DND-41 (cell line): ENCODE measurements at regions not wholly inside any gene's neighbourhood (a gene's known extent, or its start where the extent isn't known, plus 50 kb on each side); places are given as distances from the start of the nearest gene placed in this dataset.

Experiments used
- ATAC-seq: fragments of 200-7000 bp; cut with Tn5 transposase; 3 replicates; pipeline ENCODE4 v1.9.1; 2021; ENCODE audit warnings: low read depth; ENCODE audit not compliant: insufficient read depth
- DNase-seq: peaks from one replicate; pipeline ENCODE4 v3.0.0-alpha.2; 2020
- H2AFZ ChIP-seq: 2 replicates; pipeline ENCODE4 v1.6.0; 2012; ENCODE audit warnings: low read depth, low read length
- H3K27ac ChIP-seq: 2 replicates; pipeline ENCODE4 v1.5.1; 2012; ENCODE audit warnings: low read length, inconsistent platforms
- H3K27me3 ChIP-seq: fragments of 200-600 bp; sonication (generic); 2 replicates; pipeline ENCODE4 v1.6.0; 2012; ENCODE audit warnings: low read length, mild to moderate bottlenecking, inconsistent platforms; ENCODE audit not compliant: insufficient read depth, poor library complexity
- H3K36me3 ChIP-seq: 2 replicates; pipeline ENCODE4 v1.5.1; 2012; ENCODE audit warnings: low read length, inconsistent platforms; ENCODE audit not compliant: insufficient read depth
- H3K4me1 ChIP-seq: 2 replicates; pipeline ENCODE4 v1.5.1; 2012; ENCODE audit warnings: mild to moderate bottlenecking, low read length; ENCODE audit not compliant: insufficient read depth
- H3K4me2 ChIP-seq: 2 replicates; pipeline ENCODE4 v1.6.0; 2012; ENCODE audit warnings: mild to moderate bottlenecking, moderate library complexity, low read length, inconsistent platforms; ENCODE audit not compliant: insufficient read depth
- H3K4me3 ChIP-seq, 2 experiments: fragments of 200-600 bp in 1 of 2; shearing (Covaris generic) in 1 of 2; 2 replicates each; pipeline ENCODE4 v1.5.1; 2012 to 2016; ENCODE audit warnings: inconsistent platforms in 2 of 2, low read length in 2 of 2, mild to moderate bottlenecking in 2 of 2, low read depth in 1 of 2, moderate library complexity in 1 of 2
- H3K79me2 ChIP-seq: 2 replicates; pipeline ENCODE4 v1.6.0; 2012; ENCODE audit warnings: low read length, inconsistent platforms; ENCODE audit not compliant: insufficient read depth
- H3K9ac ChIP-seq: 2 replicates; pipeline ENCODE4 v1.6.0; 2012; ENCODE audit warnings: low read depth, mild to moderate bottlenecking, inconsistent platforms, low read length, moderate library complexity
- H3K9me3 ChIP-seq: 2 replicates; pipeline ENCODE4 v1.5.1; 2012; ENCODE audit warnings: low read length, moderate library complexity, mild to moderate bottlenecking, inconsistent platforms; ENCODE audit not compliant: insufficient read depth, severe bottlenecking
- H4K20me1 ChIP-seq: 2 replicates; pipeline ENCODE4 v1.6.0; 2012; ENCODE audit warnings: low read length; ENCODE audit not compliant: insufficient read depth
- CTCF ChIP-seq: IDR thresholded peaks from 2 replicates; pipeline ENCODE4 v1.5.1; 2012; ENCODE audit warnings: borderline replicate concordance, low read length, moderate library complexity, mild to moderate bottlenecking; ENCODE audit not compliant: poor library complexity, severe bottlenecking; ENCODE audit errors: extremely low read depth
- EZH2 ChIP-seq: IDR thresholded peaks from 3 replicates; pipeline ENCODE4 v1.6.1; 2012; ENCODE audit warnings: borderline replicate concordance, low read depth, mild to moderate bottlenecking, moderate library complexity, low read length, inconsistent platforms; ENCODE audit not compliant: severe bottlenecking

- H3K4me1 ChIP-seq = no peaks in the 10 kb centered on the region
- no peaks in the 10 kb centered on the region for H4K20me1 ChIP-seq
- H3K4me2 ChIP-seq = no peak overlapping the region
- H2AFZ ChIP-seq = no peak overlapping the region
- no peak overlapping the region for H3K9ac ChIP-seq
- H3K79me2 ChIP-seq = no peaks in the 10 kb centered on the region
- no peaks in the 10 kb centered on the region for H3K36me3 ChIP-seq
- H3K4me3 ChIP-seq = no peak overlapping the region
- H3K27ac ChIP-seq = no peak overlapping the region
- H3K27me3 ChIP-seq = peaks cover 2% of the 10 kb centered on the region
- no peak for DNase-seq
- H3K9me3 ChIP-seq = no peaks in the 10 kb centered on the region
- ATAC-seq = no peak
- no peak for TF ChIP-seq CTCF
- no peak for TF ChIP-seq EZH2
Measured at GRCh38 chr5:133778636-133779035, 166.3 kb upstream of the FSTL4 start.

GRCh38 chr5:133777951-133778350 lies 165.6 kb upstream of the FSTL4 start:
- no peak overlapping the region for H3K4me2 ChIP-seq
- no peaks in the 10 kb centered on the region for H4K20me1 ChIP-seq

GRCh38 chr5:133775584-133776304 lies 163.4 kb upstream of the FSTL4 start:
- Histone ChIP-seq H2AFZ (no peak overlapping the region), H3K27ac (no peak overlapping the region), H3K79me2 (no peaks in the 10 kb centered on the region), H3K4me3 (no peak overlapping the region), H3K36me3 (no peaks in the 10 kb centered on the region), H3K4me1 (no peaks in the 10 kb centered on the region), H4K20me1 (no peaks in the 10 kb centered on the region), H3K9ac (no peak overlapping the region), H3K9me3 (no peaks in the 10 kb centered on the region), H3K4me2 (no peak overlapping the region), H3K27me3 (peaks cover 3% of the 10 kb centered on the region)
- ATAC-seq = no peak
- TF ChIP-seq CTCF = no peak
- no peak for TF ChIP-seq EZH2
- DNase-seq = no peak

More at GRCh38 chr5:133777951-133778350, 165.6 kb upstream of the FSTL4 start:
- H3K9ac ChIP-seq = no peak overlapping the region
- H3K4me1 ChIP-seq = no peaks in the 10 kb centered on the region
- no peak for DNase-seq
- H3K27me3 ChIP-seq = peaks cover 3% of the 10 kb centered on the region
- TF ChIP-seq EZH2 = no peak
- no peak for TF ChIP-seq CTCF
- ATAC-seq = no peak
- no peak overlapping the region for H2AFZ ChIP-seq
- H3K4me3 ChIP-seq = no peak overlapping the region
- no peaks in the 10 kb centered on the region for H3K36me3 ChIP-seq
- H3K79me2 ChIP-seq = no peaks in the 10 kb centered on the region
- H3K9me3 ChIP-seq = no peaks in the 10 kb centered on the region
- no peak overlapping the region for H3K27ac ChIP-seq
